Stimulated activated CD8-positive, alpha-beta memory T cell treated with anti-CD3 and anti-CD28 coated beads, Interleukin-2, amount 100 ng/mL, for 1 hour (primary cell): ENCODE measurements at regions not wholly inside any gene's neighbourhood (a gene's known extent, or its start where the extent isn't known, plus 50 kb on each side); places are given as distances from the start of the nearest gene placed in this dataset.
A peak's percentile ranks its signal among the peaks of the same experiment; 100 is the strongest.
"Not testable (repeated sequence)": the region's sequence is repeated elsewhere in the genome, so short reads cannot be mapped to it uniquely, and the experiment has no call there.

ENCODE experiments used
- DNase-seq, 2 donors: peaks; one replicate each; pipeline ENCODE4 v3.0.0-alpha.2; 2020; ENCODE audit warnings: low read depth in 2 of 2

DNA sequence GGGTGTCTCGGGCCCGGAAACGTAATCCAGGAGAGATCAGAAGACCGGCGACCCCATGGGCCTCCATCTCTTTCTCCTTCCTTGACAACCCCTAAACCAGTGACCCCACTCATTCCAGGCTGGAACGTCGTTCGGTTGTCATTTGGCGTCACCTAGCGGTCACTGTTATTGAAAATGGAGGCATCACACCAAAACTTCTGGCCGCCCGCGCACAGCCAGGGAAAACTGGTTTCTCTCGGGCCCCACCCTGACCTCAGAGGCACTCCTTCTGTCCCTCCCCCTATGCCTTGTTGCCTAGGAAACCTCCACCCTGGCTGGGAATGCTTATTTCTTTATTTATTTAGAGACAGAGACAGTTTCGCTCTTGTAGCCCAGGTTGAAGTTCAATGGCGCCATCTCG lies 2327.3 kb upstream of the TPTE start:
- not testable (repeated sequence) for DNase-seq

GRCh38 chr21:8197377-8198027 lies 2323.9 kb upstream of the TPTE start:
- DNase-seq: not testable (repeated sequence)

GRCh38 chr21:8205094-8205891 lies 2316.1 kb upstream of the TPTE start:
- DNase-seq: not testable (repeated sequence)

DNA sequence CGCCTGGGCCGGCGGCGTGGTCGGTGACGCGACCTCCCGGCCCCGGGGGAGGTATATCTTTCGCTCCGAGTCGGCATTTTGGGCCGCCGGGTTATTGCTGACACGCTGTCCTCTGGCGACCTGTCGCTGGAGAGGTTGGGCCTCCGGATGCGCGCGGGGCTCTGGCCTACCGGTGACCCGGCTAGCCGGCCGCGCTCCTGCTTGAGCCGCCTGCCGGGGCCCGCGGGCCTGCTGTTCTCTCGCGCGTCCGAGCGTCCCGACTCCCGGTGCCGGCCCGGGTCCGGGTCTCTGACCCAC lies 2315.5 kb upstream of the TPTE start:
- not testable (repeated sequence) for DNase-seq

DNA sequence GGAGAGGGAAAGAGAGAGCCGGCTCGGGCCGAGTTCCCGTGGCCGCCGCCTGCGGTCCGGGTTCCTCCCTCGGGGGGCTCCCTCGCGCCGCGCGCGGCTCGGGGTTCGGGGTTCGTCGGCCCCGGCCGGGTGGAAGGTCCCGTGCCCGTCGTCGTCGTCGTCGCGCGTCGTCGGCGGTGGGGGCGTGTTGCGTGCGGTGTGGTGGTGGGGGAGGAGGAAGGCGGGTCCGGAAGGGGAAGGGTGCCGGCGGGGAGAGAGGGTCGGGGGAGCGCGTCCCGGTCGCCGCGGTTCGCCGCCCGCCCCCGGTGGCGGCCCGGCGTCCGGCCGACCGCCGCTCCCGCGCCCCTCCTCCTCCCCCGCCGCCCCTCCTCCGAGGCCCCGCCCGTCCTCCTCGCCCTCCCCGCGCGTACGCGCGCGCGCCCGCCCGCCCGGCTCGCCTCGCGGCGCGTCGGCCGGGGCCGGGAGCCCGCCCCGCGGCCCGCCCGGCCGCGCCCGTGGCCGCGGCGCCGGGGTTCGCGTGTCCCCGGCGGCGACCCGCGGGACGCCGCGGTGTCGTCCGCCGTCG lies 2308.3 kb upstream of the TPTE start:
- peak in 1 of 2 donors; percentile 70 for DNase-seq

- not testable (repeated sequence) for DNase-seq
Measured at GRCh38 chr21:8214539-8214938, 2306.8 kb upstream of the TPTE start.

DNA sequence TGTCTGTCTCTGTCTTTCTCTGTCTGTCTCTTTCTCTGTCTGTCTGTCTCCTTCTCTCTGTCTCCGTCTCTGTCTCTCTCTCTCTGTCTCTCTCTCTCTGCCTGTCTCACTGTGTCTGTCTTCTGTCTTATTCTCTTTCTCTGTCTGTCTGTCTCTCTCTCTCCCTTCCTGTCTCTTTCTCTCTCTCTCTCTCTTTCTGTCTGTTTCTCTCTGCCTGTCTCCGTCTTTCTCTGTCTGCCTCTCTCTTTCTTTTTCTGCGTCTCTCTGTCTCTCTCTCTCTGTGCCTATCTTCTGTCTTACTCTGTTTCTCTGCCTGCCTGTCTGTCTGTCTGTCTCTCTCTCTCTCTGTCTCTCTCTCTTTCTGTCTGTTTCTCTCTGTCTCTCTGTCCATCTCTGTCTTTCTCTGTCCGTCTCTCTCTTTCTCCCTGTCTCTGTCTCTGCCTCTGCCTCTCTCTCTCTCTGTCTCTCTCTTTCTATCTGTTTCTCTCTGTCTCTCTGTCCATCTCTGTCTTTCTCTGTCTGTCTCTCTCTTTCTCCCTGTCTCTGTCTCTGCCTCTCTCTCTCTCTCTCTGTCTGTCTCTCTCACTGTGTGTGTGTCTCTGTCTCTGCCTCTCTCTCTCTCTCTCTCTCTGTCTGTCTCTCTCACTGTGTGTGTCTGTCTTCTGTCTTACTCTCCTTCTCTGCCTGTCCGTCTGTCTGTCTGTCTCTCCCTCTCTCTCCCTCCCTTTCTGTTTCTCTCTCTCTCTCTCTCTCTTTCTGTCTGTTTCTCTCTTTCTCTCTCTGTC lies 2291.8 kb upstream of the TPTE start:
- DNase-seq: not testable (repeated sequence)

GRCh38 chr21:8231252-8231651 lies 2290.1 kb upstream of the TPTE start:
- DNase-seq: not testable (repeated sequence)

GRCh38 chr21:8233000-8233399 lies 2288.4 kb upstream of the TPTE start:
- DNase-seq: not testable (repeated sequence)

DNA sequence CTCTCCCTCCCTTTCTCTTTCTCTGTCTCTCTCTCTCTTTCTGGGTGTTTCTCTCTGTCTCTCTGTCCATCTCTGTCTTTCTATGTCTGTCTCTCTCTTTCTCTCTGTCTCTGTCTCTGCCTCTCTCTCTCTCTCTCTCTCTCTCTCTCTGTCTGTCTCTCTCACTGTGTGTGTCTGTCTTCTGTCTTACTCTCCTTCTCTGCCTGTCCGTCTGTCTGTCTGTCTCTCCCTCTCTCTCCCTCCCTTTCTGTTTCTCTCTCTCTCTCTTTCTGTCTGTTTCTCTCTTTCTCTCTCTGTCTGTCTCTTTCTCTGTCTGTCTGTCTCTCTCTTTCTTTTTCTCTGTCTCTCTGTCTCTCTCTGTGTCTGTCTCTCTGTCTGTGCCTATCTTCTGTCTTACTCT lies 2287.3 kb upstream of the TPTE start:
- not testable (repeated sequence) for DNase-seq

- DNase-seq: not testable (repeated sequence)
Measured at GRCh38 chr21:8244723-8245641, 2276.4 kb upstream of the TPTE start.

GRCh38 chr21:8245642-8246402 lies 2275.6 kb upstream of the TPTE start:
- not testable (repeated sequence) for DNase-seq

- DNase-seq: not testable (repeated sequence)
Measured at GRCh38 chr21:8251701-8252100, 2269.7 kb upstream of the TPTE start.

GRCh38 chr21:8255094-8255493 lies 2266.3 kb upstream of the TPTE start:
- not testable (repeated sequence) for DNase-seq

DNA sequence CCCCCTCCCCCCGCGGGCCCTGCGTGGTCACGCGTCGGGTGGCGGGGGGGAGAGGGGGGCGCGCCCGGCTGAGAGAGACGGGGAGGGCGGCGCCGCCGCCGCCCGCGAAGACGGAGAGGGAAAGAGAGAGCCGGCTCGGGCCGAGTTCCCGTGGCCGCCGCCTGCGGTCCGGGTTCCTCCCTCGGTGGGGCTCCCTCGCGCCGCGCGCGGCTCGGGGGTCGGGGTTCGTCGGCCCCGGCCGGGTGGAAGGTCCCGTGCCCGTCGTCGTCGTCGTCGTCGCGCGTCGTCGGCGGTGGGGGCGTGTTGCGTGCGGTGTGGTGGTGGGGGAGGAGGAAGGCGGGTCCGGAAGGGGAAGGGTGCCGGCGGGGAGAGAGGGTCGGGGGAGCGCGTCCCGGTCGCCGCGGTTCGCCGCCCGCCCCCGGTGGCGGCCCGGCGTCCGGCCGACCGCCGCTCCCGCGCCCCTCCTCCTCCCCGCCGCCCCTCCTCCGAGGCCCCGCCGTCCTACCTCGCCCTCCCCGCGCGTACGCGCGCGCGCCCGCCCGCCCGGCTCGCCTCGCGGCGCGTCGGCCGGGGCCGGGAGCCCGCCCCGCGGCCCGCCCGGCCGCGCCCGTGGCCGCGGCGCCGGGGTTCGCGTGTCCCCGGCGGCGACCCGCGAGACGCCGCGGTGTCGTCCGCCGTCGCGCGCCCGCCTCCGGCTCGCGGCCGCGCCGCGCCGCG lies 2264.1 kb upstream of the TPTE start:
- DNase-seq: not testable (repeated sequence)

DNA sequence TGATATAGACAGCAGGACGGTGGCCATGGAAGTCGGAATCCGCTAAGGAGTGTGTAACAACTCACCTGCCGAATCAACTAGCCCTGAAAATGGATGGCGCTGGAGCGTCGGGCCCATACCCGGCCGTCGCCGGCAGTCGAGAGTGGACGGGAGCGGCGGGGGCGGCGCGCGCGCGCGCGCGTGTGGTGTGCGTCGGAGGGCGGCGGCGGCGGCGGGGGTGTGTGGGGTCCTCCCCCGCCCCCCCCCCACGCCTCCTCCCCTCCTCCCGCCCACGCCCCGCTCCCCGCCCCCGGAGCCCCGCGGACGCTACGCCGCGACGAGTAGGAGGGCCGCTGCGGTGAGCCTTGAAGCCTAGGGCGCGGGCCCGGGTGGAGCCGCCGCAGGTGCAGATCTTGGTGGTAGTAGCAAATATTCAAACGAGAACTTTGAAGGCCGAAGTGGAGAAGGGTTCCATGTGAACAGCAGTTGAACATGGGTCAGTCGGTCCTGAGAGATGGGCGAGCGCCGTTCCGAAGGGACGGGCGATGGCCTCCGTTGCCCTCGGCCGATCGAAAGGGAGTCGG lies 2261.2 kb upstream of the TPTE start:
- DNase-seq: not testable (repeated sequence)
